ENCODE measurements at regions not wholly inside any gene's neighbourhood (a gene's known extent, or its start where the extent isn't known, plus 50 kb on each side); places are given as distances from the start of the nearest gene placed in this dataset.

DNA sequence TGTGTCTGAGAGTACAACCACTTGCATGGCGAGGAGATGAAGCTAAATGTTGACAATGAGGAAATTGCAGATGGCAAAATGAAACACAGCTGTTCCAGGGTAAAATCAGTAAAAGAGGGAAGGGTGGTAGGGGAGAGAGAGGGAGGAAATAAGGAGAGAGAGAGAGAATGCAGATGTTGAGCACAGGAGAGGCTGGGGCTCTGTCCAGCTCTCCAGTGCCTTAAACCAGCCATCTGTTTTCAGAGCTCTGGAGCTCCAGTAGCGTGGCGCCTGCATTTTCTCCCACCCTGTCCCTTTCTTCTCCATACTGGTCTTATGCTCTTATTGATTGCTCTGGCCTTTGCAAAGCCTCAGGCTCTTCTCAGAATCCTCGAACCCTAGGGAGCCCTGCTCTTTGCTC lies 52.7 kb upstream of the BOD1L2 start:
- peak overlapping the region in 1 of 3 experiments; percentile 45; a peak in 1 of 7 replicates for H3K27ac Mint-ChIP-seq
- no peak overlapping the region for H2BK20ac ChIP-seq (ENCODE audit: low read depth, low read length, poor library complexity, severe bottlenecking)
- H2AFZ ChIP-seq (ENCODE audit: low read length) = no peak overlapping the region
- H3K79me2 ChIP-seq (ENCODE audit: insufficient read depth, low read length) = no peaks in the 10 kb centered on the region
- H3K27me3 Mint-ChIP-seq (ENCODE audit: low read depth) = no peaks in the 10 kb centered on the region
- H2BK5ac ChIP-seq (ENCODE audit: insufficient read length, low read length) = no peak overlapping the region
- DNase-seq = no peak
- H3K4me1 Mint-ChIP-seq = peaks cover 40 to 64% of the 10 kb centered on the region in 2 experiments
- H3K4me3 Mint-ChIP-seq = no peak overlapping the region
- no peak overlapping the region for H3K4ac ChIP-seq (ENCODE audit: low read depth, low read length)
- H3K4me2 ChIP-seq (ENCODE audit: insufficient read depth, insufficient read length, low read length) = no peak overlapping the region
- H3K27ac ChIP-seq (ENCODE audit: insufficient read length, low read depth, low read length) = no peak overlapping the region
- WGBS (ENCODE audit: extremely low coverage, insufficient read length, low lambda C conversion rate) = no CpG with 5 or more reads among the region's 4 CpGs
- peaks cover 16% of the 10 kb centered on the region for H3K4me1 ChIP-seq (ENCODE audit: insufficient read depth, low read length)
- H3K9ac ChIP-seq (ENCODE audit: extremely low read depth, insufficient read length, low read length) = no peak overlapping the region
- TF ChIP-seq, protein P1, sequence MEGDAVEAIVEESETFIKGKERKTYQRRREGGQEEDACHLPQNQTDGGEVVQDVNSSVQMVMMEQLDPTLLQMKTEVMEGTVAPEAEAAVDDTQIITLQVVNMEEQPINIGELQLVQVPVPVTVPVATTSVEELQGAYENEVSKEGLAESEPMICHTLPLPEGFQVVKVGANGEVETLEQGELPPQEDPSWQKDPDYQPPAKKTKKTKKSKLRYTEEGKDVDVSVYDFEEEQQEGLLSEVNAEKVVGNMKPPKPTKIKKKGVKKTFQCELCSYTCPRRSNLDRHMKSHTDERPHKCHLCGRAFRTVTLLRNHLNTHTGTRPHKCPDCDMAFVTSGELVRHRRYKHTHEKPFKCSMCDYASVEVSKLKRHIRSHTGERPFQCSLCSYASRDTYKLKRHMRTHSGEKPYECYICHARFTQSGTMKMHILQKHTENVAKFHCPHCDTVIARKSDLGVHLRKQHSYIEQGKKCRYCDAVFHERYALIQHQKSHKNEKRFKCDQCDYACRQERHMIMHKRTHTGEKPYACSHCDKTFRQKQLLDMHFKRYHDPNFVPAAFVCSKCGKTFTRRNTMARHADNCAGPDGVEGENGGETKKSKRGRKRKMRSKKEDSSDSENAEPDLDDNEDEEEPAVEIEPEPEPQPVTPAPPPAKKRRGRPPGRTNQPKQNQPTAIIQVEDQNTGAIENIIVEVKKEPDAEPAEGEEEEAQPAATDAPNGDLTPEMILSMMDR (conservative IDR thresholded peaks at IDR 0.05) = no peak
- no peaks in the 10 kb centered on the region for H3K9me3 ChIP-seq (ENCODE audit: control insufficient read depth, low read depth, low read length)
- no peak overlapping the region for H3K23ac ChIP-seq (ENCODE audit: insufficient read length, low read depth, low read length)
- no peak overlapping the region for H2AK5ac ChIP-seq (ENCODE audit: insufficient read length, low read length)
- H3K27me3 ChIP-seq (ENCODE audit: insufficient read depth, low read length) = no peaks in the 10 kb centered on the region
- no peaks in the 10 kb centered on the region for H3K79me1 ChIP-seq (ENCODE audit: insufficient read depth, low read depth, low read length, poor library complexity, severe bottlenecking)
- H4K91ac ChIP-seq (ENCODE audit: insufficient read length, low read depth, low read length) = no peak overlapping the region
- no peak overlapping the region for H4K5ac ChIP-seq (ENCODE audit: insufficient read length, low read depth, low read length)
- H2BK15ac ChIP-seq (ENCODE audit: low read depth, low read length) = no peak overlapping the region
- no peak overlapping the region for H3K18ac ChIP-seq (ENCODE audit: insufficient read length, low read depth, low read length)
- no peaks in the 10 kb centered on the region for H4K20me1 ChIP-seq (ENCODE audit: control insufficient read depth, insufficient read depth, insufficient read length)
- no peaks in the 10 kb centered on the region for H3K23me2 ChIP-seq (ENCODE audit: insufficient read length, low read depth, low read length, poor library complexity, severe bottlenecking)
- peaks cover 2 to 3% of the 10 kb centered on the region in 2 experiments; a peak in 4 of 5 replicates for H3K9me3 Mint-ChIP-seq
- peaks cover 0 to under 1% (median 0%) of the 10 kb centered on the region in 3 experiments; a peak in 2 of 7 replicates for H3K36me3 Mint-ChIP-seq (ENCODE audit: insufficient read depth in 1 of 3, low read depth in 3 of 3)
- no peak overlapping the region for H4K8ac ChIP-seq (replicated peaks; ENCODE audit: insufficient read length, low read depth, low read length)
- no peak overlapping the region for H2BK12ac ChIP-seq (ENCODE audit: insufficient read length, low read depth, low read length)
- H2BK120ac ChIP-seq (ENCODE audit: low read depth, low read length, poor library complexity, severe bottlenecking) = no peak overlapping the region
- H3K14ac ChIP-seq (ENCODE audit: insufficient read depth, low read length) = no peak overlapping the region
- H3K56ac ChIP-seq (ENCODE audit: insufficient read length, low read depth, low read length) = no peak overlapping the region
- H3T11ph ChIP-seq (ENCODE audit: low read length) = no peak overlapping the region
